Fibroblast of lung (primary cell): ENCODE measurements at regions not wholly inside any gene's neighbourhood (a gene's known extent, or its start where the extent isn't known, plus 50 kb on each side); places are given as distances from the start of the nearest gene placed in this dataset.

Source experiments
- DNase-seq, 2 donors: peaks; one replicate each; pipeline versions ENCODE4 v3.0.0 to v3.0.0-alpha.2; 2010; ENCODE audit warnings: low read depth in 2 of 2
- H2AFZ ChIP-seq: 2 replicates; pipeline ENCODE4 v1.5.1; 2012; ENCODE audit warnings: low read length, control low read depth, inconsistent platforms
- H3K27ac ChIP-seq: 2 replicates; pipeline ENCODE4 v1.5.1; 2011; ENCODE audit warnings: low read length, control low read depth; ENCODE audit not compliant: insufficient read depth
- H3K27me3 ChIP-seq: 2 replicates; pipeline ENCODE4 v1.5.1; 2011; ENCODE audit warnings: mild to moderate bottlenecking, low read length; ENCODE audit not compliant: control insufficient read depth, insufficient read depth
- H3K36me3 ChIP-seq: 2 replicates; pipeline ENCODE4 v1.5.1; 2011; ENCODE audit warnings: low read length; ENCODE audit not compliant: control insufficient read depth, insufficient read depth
- H3K4me1 ChIP-seq: 2 replicates; pipeline ENCODE4 v1.5.1; 2011; ENCODE audit warnings: low read length; ENCODE audit not compliant: control insufficient read depth, insufficient read depth; ENCODE audit errors: extremely low read depth
- H3K4me2 ChIP-seq: 2 replicates; pipeline ENCODE4 v1.5.1; 2011; ENCODE audit warnings: low read length, control low read depth; ENCODE audit not compliant: insufficient read depth; ENCODE audit errors: extremely low read depth
- H3K4me3 ChIP-seq, 4 experiments: fragments of 200-600 bp in 1 of 4; sonication (generic) in 1 of 4; replicated peaks in 1 of 4; 2 replicates each; pipeline ENCODE4 v1.5.1; 2011 to 2016; ENCODE audit warnings: low read length in 4 of 4, low read depth in 3 of 4, mild to moderate bottlenecking in 3 of 4, control low read depth in 2 of 4, inconsistent platforms in 1 of 4, mixed read lengths in 1 of 4; ENCODE audit not compliant: insufficient read depth in 1 of 4; ENCODE audit errors: control extremely low read depth in 1 of 4
- H3K79me2 ChIP-seq: 2 replicates; pipeline ENCODE4 v1.5.1; 2012; ENCODE audit warnings: mild to moderate bottlenecking, low read length, inconsistent platforms; ENCODE audit not compliant: control insufficient read depth, insufficient read depth
- H3K9ac ChIP-seq: 2 replicates; pipeline ENCODE4 v1.5.1; 2011; ENCODE audit warnings: mild to moderate bottlenecking, low read length, control low read depth; ENCODE audit not compliant: insufficient read depth
- H3K9me3 ChIP-seq: 2 replicates; pipeline ENCODE4 v1.5.1; 2012; ENCODE audit warnings: low read depth, low read length; ENCODE audit not compliant: control insufficient read depth, insufficient read depth
- H4K20me1 ChIP-seq: 2 replicates; pipeline ENCODE4 v1.5.1; 2011; ENCODE audit warnings: low read length; ENCODE audit not compliant: control insufficient read depth, insufficient read depth; ENCODE audit errors: extremely low read depth
- EZH2 ChIP-seq: IDR thresholded peaks from 2 replicates; pipeline ENCODE4 v1.5.1; 2012; ENCODE audit warnings: low read length, control low read depth, mild to moderate bottlenecking; ENCODE audit errors: missing control alignments
- TF ChIP-seq, protein P1 (sequence below), 2 donors: IDR thresholded peaks in 1 of 2; conservative IDR thresholded peaks in 1 of 2; 1 replicate in 1 of 2; 2 replicates in 1 of 2; pipeline ENCODE4 v1.5.1; 2011 to 2012; ENCODE audit warnings: low read length in 2 of 2, control low read depth in 1 of 2, inconsistent platforms in 1 of 2, low read depth in 1 of 2, mild to moderate bottlenecking in 1 of 2

DNA sequence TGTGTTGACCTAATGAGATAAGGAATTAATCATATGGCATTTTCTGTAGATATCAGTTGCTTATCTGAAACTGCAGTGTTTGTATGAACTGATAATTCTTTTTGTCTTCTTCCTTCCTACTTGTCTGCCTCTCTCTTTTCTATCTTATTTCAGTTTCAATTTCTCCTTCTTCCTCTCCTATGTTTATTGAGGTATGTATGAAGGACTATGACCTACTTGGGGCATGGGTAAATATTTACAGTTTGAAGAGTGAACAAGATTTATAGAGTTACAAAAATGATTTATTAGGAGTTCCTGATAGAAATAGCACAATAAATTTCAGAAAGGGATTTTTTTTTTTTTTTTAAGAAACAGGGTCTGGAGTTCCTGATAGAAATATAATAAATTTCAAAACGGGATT is 88.7 kb upstream of the MUCL1 start:
- H3K4me2 ChIP-seq = no peak overlapping the region
- H3K36me3 ChIP-seq = no peaks in the 10 kb centered on the region
- DNase-seq = no peak
- H3K27ac ChIP-seq = no peak overlapping the region
- no peaks in the 10 kb centered on the region for H3K4me1 ChIP-seq
- H3K27me3 ChIP-seq = no peaks in the 10 kb centered on the region
- no peaks in the 10 kb centered on the region for H3K9me3 ChIP-seq
- H2AFZ ChIP-seq = no peak overlapping the region
- H4K20me1 ChIP-seq = no peaks in the 10 kb centered on the region
- no peak overlapping the region for H3K9ac ChIP-seq
- no peaks in the 10 kb centered on the region for H3K79me2 ChIP-seq
- H3K4me3 ChIP-seq = no peak overlapping the region
- TF ChIP-seq, protein P1, sequence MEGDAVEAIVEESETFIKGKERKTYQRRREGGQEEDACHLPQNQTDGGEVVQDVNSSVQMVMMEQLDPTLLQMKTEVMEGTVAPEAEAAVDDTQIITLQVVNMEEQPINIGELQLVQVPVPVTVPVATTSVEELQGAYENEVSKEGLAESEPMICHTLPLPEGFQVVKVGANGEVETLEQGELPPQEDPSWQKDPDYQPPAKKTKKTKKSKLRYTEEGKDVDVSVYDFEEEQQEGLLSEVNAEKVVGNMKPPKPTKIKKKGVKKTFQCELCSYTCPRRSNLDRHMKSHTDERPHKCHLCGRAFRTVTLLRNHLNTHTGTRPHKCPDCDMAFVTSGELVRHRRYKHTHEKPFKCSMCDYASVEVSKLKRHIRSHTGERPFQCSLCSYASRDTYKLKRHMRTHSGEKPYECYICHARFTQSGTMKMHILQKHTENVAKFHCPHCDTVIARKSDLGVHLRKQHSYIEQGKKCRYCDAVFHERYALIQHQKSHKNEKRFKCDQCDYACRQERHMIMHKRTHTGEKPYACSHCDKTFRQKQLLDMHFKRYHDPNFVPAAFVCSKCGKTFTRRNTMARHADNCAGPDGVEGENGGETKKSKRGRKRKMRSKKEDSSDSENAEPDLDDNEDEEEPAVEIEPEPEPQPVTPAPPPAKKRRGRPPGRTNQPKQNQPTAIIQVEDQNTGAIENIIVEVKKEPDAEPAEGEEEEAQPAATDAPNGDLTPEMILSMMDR (conservative IDR thresholded peaks at IDR 0.05 in 1 of 2, IDR thresholded peaks at IDR 0.05 in 1 of 2; ENCODE audit: low read depth in 1 of 2, low read length in 2 of 2) = no peak
- TF ChIP-seq EZH2 = no peak

DNA sequence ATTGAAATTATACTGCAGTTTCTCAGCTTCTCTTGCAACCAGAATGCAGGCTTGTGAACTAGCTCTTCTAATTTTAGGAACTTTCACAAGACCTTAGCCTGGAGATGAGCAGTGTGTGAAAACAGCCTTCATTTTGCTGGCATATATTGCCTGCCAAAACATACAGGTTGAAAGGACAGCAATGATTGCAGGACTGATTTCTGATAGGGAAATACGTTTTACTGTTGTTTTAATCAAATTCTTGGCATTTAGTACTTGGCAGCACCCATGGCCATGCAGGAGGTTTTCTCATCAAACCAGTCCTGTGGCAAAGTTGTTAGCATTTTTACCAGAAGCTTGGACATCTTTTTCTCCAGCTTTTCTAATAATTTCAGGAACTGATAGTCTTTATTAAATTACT is 91.9 kb upstream of the MUCL1 start:
- Histone ChIP-seq H3K79me2 (no peaks in the 10 kb centered on the region), H3K36me3 (no peaks in the 10 kb centered on the region), H3K9me3 (no peaks in the 10 kb centered on the region), H3K27me3 (no peaks in the 10 kb centered on the region), H3K4me1 (no peaks in the 10 kb centered on the region), H3K4me3 (no peak overlapping the region), H3K27ac (no peak overlapping the region), H3K4me2 (no peak overlapping the region), H2AFZ (no peak overlapping the region), H4K20me1 (no peaks in the 10 kb centered on the region), H3K9ac (no peak overlapping the region)
- DNase-seq = no peak
- TF ChIP-seq, protein P1 (conservative IDR thresholded peaks at IDR 0.05 in 1 of 2, IDR thresholded peaks at IDR 0.05 in 1 of 2; ENCODE audit: low read depth in 1 of 2, low read length in 2 of 2) = no peak
- TF ChIP-seq EZH2 = no peak

DNA sequence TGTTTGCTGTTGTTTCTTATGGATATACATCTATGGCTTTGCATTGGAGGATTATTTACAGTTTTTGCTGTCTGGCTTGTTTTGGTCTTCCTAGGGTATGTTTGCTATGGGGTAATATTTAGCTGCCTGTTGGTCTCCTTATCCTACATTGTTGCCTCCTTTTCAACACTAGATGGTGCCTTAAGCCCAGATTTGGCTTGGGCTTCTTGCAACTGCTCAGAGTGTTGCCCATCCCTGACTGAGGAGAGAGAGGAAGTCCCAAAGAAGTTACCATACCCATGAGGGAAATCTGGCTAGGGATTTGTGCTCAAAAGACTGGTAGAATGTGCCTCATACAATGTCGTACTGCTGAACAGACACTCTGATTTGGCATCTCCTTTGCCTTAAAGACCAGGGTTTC is 94.6 kb upstream of the MUCL1 start:
- no peaks in the 10 kb centered on the region for H4K20me1 ChIP-seq
- TF ChIP-seq, protein P1 (conservative IDR thresholded peaks at IDR 0.05 in 1 of 2, IDR thresholded peaks at IDR 0.05 in 1 of 2; ENCODE audit: low read depth in 1 of 2, low read length in 2 of 2) = peak in 1 of 2 donors; percentile 19
- no peak for TF ChIP-seq EZH2
- H3K79me2 ChIP-seq = no peaks in the 10 kb centered on the region
- no peak overlapping the region for H3K4me3 ChIP-seq
- no peaks in the 10 kb centered on the region for H3K4me1 ChIP-seq
- no peaks in the 10 kb centered on the region for H3K27me3 ChIP-seq
- no peak overlapping the region for H3K9ac ChIP-seq
- no peak overlapping the region for H2AFZ ChIP-seq
- DNase-seq = no peak
- H3K9me3 ChIP-seq = no peaks in the 10 kb centered on the region
- H3K4me2 ChIP-seq = no peak overlapping the region
- H3K36me3 ChIP-seq = no peaks in the 10 kb centered on the region
- no peak overlapping the region for H3K27ac ChIP-seq
